ENCODE measurements at regions not wholly inside any gene's neighbourhood (a gene's known extent, or its start where the extent isn't known, plus 50 kb on each side); places are given as distances from the start of the nearest gene placed in this dataset.

DNA sequence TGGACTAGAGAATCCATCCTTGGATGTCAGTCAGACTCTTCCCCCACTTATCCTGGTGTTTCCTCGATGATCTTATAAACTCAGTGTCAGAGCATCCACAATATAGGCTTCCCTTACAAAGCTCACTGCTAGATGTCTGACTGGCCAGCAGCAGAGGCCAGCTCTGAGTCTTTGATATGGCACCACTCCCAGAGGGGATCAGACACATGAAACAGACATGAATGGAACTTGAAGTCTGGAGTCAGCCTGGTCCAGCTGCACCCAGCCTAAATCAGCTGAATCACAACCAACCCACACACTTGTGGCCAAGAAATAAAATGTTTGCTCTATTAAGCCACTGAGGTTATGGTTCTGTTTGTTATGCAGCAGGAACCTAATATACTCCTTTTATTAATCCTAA is 129.6 kb upstream of the MED14 start:
- WGBS (ENCODE audit: insufficient coverage) = no CpG with 5 or more reads among the region's 1 CpG
- Mint-ChIP-seq H3K36me3 (no peaks in the 10 kb centered on the region), H3K4me3 (no peak overlapping the region), H3K27ac (no peak overlapping the region), H3K9me3 (peaks cover 4 to 24% (median 18%) of the 10 kb centered on the region in 7 donors), H3K4me1 (no peaks in the 10 kb centered on the region), H3K27me3 (ENCODE audit: low read depth in 3 of 3) (peaks cover 3 to 13% (median 5%) of the 10 kb centered on the region in 3 donors)
- Histone ChIP-seq H3K4me3 (replicated peaks in 1 of 3; ENCODE audit: low read depth in 2 of 3, low read length in 3 of 3) (no peak overlapping the region), H3K79me2 (ENCODE audit: insufficient read depth, low read length) (no peaks in the 10 kb centered on the region), H3K36me3 (replicated peaks in 1 of 2; ENCODE audit: control insufficient read depth in 1 of 2, insufficient read depth in 2 of 2, low read length in 2 of 2) (no peaks in the 10 kb centered on the region), H3K27me3 (ENCODE audit: control insufficient read depth in 2 of 2, insufficient read depth in 2 of 2, low read length in 2 of 2) (peaks cover 0 to 13% of the 10 kb centered on the region in 2 donors), H3K9me3 (replicated peaks in 1 of 2; ENCODE audit: control insufficient read depth in 1 of 2, insufficient read depth in 1 of 2, low read length in 2 of 2) (peaks cover 0 to 7% of the 10 kb centered on the region in 2 donors), H2AFZ (ENCODE audit: insufficient read depth, low read depth, low read length, poor library complexity, severe bottlenecking) (no peak overlapping the region), H4K20me1 (ENCODE audit: insufficient read depth, low read length) (no peaks in the 10 kb centered on the region), H3K4me1 (ENCODE audit: control insufficient read depth in 1 of 2, insufficient read depth in 2 of 2, low read length in 2 of 2) (no peaks in the 10 kb centered on the region), H3K27ac (ENCODE audit: low read depth in 1 of 2, low read length in 2 of 2) (no peak overlapping the region), H3K4me2 (replicated peaks; ENCODE audit: extremely low read depth, low read length, poor library complexity, severe bottlenecking) (no peak overlapping the region), H3K9ac (ENCODE audit: insufficient read depth, low read length, poor library complexity, severe bottlenecking) (no peak overlapping the region)
- TF ChIP-seq, protein P1, sequence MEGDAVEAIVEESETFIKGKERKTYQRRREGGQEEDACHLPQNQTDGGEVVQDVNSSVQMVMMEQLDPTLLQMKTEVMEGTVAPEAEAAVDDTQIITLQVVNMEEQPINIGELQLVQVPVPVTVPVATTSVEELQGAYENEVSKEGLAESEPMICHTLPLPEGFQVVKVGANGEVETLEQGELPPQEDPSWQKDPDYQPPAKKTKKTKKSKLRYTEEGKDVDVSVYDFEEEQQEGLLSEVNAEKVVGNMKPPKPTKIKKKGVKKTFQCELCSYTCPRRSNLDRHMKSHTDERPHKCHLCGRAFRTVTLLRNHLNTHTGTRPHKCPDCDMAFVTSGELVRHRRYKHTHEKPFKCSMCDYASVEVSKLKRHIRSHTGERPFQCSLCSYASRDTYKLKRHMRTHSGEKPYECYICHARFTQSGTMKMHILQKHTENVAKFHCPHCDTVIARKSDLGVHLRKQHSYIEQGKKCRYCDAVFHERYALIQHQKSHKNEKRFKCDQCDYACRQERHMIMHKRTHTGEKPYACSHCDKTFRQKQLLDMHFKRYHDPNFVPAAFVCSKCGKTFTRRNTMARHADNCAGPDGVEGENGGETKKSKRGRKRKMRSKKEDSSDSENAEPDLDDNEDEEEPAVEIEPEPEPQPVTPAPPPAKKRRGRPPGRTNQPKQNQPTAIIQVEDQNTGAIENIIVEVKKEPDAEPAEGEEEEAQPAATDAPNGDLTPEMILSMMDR (IDR thresholded peaks at IDR 0.05) = no peak
- DNase-seq = no peak
- intact Hi-C loops (cut with micrococcal nuclease) = no loop called here

DNA sequence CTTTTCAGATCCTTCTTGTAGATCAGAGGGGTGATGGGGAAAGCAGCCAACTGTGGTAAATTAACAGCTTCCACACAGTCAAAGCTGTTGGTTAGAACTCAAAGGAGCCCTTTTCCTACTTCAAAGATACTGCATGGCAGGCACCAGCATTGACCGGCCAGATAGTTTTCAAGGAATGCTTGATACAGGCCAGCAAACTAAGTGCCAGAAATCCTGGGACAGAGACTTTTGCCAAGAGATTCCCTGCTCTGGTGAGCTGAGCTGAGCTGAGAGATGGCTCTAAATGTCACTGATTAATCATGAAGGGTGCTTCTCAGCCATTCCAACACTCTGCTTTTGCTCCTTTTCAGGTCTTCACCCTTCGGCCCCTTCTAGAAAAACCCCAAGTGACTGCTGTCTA is 131.6 kb upstream of the MED14 start:
- H3K9me3 Mint-ChIP-seq = peaks cover 2 to 13% (median 10%) of the 10 kb centered on the region in 7 donors
- H3K4me2 ChIP-seq (replicated peaks; ENCODE audit: extremely low read depth, low read length, poor library complexity, severe bottlenecking) = no peak overlapping the region
- H3K36me3 Mint-ChIP-seq = no peaks in the 10 kb centered on the region
- H3K36me3 ChIP-seq (replicated peaks in 1 of 2; ENCODE audit: control insufficient read depth in 1 of 2, insufficient read depth in 2 of 2, low read length in 2 of 2) = no peaks in the 10 kb centered on the region
- no peak overlapping the region for H2AFZ ChIP-seq (ENCODE audit: insufficient read depth, low read depth, low read length, poor library complexity, severe bottlenecking)
- no peak overlapping the region for H3K27ac ChIP-seq (ENCODE audit: low read depth in 1 of 2, low read length in 2 of 2)
- H3K27me3 Mint-ChIP-seq (ENCODE audit: low read depth in 3 of 3) = peaks cover 3 to 10% (median 5%) of the 10 kb centered on the region in 3 donors
- H3K4me3 Mint-ChIP-seq = no peak overlapping the region
- no peak overlapping the region for H3K9ac ChIP-seq (ENCODE audit: insufficient read depth, low read length, poor library complexity, severe bottlenecking)
- intact Hi-C loops (cut with micrococcal nuclease) = no loop called here
- TF ChIP-seq, protein P1 (IDR thresholded peaks at IDR 0.05) = no peak
- 57% methylated on average over 1 of the region's 2 CpGs for WGBS (ENCODE audit: insufficient coverage)
- peaks cover 0 to under 1% of the 10 kb centered on the region in 2 donors for H3K9me3 ChIP-seq (replicated peaks in 1 of 2; ENCODE audit: control insufficient read depth in 1 of 2, insufficient read depth in 1 of 2, low read length in 2 of 2)
- DNase-seq = no peak
- no peak overlapping the region for H3K27ac Mint-ChIP-seq
- H3K4me3 ChIP-seq (replicated peaks in 1 of 3; ENCODE audit: low read depth in 2 of 3, low read length in 3 of 3) = no peak overlapping the region
- peaks cover 0 to 15% of the 10 kb centered on the region in 2 donors for H3K27me3 ChIP-seq (ENCODE audit: control insufficient read depth in 2 of 2, insufficient read depth in 2 of 2, low read length in 2 of 2)
- no peaks in the 10 kb centered on the region for H3K79me2 ChIP-seq (ENCODE audit: insufficient read depth, low read length)
- no peaks in the 10 kb centered on the region for H4K20me1 ChIP-seq (ENCODE audit: insufficient read depth, low read length)
- H3K4me1 ChIP-seq (ENCODE audit: control insufficient read depth in 1 of 2, insufficient read depth in 2 of 2, low read length in 2 of 2) = no peaks in the 10 kb centered on the region
- H3K4me1 Mint-ChIP-seq = no peaks in the 10 kb centered on the region
